GM21367 (cell line): ENCODE measurements at regions not wholly inside any gene's neighbourhood (a gene's known extent, or its start where the extent isn't known, plus 50 kb on each side); places are given as distances from the start of the nearest gene placed in this dataset.

Source experiments
- ATAC-seq: cut with Tn5 transposase; IDR thresholded peaks from one replicate; pipeline ENCODE4 v1.9.1; 2021; ENCODE audit not compliant: unreplicated experiment

- ATAC-seq, result no peak
Measured at GRCh38 chr2:176466918-176467452, 197.7 kb downstream of the MTX2 start.

DNA sequence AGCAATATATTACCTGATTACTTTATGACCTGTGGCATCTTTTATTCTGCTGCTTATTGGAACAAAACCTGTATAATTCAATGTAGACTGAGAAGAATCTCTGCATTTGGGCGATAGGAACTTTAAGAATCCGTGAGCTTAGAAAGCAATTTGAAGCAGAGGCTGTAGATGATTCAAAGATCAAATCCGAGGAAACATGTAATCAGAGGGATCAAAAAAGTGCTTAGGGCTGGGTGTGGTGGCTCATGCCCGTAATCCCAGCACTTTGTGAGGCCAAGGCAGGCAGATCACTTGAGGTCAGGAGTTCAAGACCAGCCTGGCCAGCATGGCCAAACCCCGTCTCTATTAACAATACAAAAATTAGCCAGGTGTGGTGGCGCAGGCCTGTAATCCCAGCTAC lies 198.4 kb downstream of the MTX2 start:
- ATAC-seq, result no peak

GRCh38 chr2:176468457-176469113 lies 199.3 kb downstream of the MTX2 start:
- no peak for ATAC-seq

DNA sequence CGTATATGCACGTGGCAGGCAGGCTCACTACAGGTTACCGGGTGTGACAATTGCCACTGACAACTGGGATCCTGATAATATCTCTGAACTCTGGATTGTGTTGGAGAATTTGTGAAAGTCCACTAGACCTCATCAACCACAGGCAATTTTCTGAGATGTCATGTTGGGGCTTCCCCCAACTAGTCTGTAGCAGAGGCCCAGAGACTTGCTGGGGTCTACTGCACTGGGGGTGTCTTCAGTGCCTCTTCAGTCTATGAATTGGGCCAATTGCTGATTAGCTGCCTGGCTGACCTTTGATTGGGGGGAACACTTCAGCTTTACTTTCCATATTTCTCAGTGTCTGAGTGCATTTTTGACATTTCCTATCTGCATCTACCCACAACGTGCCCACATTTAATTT lies 201.5 kb downstream of the MTX2 start:
- no peak for ATAC-seq

GRCh38 chr2:176471949-176472348 lies 202.7 kb downstream of the MTX2 start:
- ATAC-seq, result no peak

GRCh38 chr2:176473177-176473576 lies 203.9 kb downstream of the MTX2 start:
- ATAC-seq, result no peak

GRCh38 chr2:176473851-176474250 lies 204.6 kb downstream of the MTX2 start:
- ATAC-seq, result no peak

GRCh38 chr2:176477336-176477735 lies 208.1 kb downstream of the MTX2 start:
- ATAC-seq, result no peak

DNA sequence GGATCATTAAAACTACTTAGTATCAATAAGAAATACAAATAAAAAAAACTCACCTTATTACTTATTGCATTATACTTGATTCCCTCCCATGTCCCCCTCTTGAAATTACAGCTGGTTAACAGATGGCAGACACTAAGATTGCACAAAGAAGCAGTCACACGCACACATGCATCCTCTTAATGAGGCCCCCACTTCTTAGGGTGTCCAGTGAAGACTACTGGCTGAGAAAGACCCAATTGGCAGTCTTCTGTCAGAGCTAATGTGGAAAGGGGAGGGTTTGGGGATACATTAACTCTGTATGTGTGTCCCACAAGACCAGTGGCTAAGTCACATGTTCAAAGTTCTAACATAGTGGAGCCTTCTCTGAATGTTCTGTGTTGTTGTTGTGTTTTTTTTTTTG lies 210.7 kb downstream of the MTX2 start:
- no peak for ATAC-seq

- ATAC-seq, result no peak
Measured at GRCh38 chr2:176482107-176482506, 212.9 kb downstream of the MTX2 start.

DNA sequence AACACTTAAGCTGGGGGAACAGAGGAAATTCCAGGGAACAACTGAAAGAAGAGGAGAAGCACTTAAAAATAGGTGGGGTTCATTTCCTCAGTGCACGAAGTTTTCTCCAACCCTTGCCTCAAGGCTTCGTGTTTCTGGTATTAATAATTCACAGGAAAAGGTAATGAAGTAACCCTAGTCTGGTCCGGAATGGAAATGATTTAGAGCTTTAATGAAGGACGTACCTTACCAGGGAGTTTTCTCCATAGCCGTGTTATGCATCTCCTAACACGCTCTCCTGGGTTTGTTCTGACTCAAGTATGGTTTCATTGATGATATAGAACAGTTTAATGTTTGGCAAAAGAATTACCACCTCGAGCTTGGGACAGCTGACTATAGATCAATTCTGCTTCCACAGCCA lies 214.2 kb downstream of the MTX2 start:
- ATAC-seq, result no peak

GRCh38 chr2:176483901-176484568 lies 214.8 kb downstream of the MTX2 start:
- ATAC-seq, result no peak

DNA sequence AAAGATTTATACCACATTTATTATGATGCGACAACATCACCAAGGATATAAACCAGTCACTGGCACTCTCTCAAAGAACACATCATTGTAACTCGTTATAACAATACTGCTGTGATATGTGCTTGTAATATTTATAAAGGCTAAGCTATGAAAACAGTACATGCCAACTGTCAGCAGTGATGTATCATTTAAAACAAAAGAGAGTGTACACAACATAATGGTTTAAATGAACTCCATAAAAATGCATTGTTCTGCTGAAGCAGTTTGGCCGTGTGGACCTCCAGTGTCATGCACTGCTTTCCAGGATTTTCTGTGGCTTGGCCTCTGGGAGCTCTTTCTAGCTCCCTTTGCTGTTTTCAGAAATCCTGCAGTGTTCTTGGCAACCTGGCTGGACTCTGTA lies 215.6 kb downstream of the MTX2 start:
- ATAC-seq, result no peak

- no peak for ATAC-seq
Measured at GRCh38 chr2:176488431-176488830, 219.2 kb downstream of the MTX2 start.

DNA sequence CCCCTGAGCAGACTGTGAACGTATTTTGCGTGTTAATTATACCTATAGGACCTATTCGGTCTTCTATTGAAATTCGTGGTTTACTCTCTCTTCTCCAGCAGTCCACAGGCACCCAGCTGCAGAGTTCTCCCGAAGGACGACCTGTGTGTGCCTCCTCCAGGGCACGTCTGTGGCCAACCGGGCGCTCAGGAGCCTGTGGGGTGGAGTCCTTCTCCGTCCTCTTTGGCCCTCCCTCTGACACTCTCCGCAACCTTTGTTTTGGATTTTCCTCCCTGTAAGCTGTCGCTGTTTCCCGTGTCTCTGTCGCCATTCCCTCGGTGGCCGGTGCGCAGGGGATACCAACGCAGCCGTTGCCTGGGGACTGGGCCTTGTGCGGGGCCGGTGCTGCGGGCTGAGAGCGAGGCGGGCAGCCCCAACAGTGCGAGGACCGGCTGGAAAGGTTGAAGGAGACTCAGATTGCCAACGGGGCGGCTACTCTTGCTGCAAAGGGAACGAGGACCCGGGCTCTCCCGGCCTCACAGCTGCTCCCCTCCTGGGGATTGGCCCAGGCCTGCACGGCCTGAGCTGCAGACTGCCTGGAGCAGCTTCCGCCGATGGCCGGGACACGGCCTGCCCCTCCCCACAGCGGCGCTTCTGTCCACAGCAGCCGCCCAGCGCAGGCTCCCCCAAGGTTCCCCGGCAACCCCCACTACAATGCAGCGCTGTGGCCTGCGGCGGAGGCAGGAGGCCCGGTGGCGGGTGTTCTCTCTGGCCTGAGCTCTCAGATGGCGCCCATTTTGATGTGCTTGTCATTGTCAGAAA lies 221.0 kb downstream of the MTX2 start:
- no peak for ATAC-seq

DNA sequence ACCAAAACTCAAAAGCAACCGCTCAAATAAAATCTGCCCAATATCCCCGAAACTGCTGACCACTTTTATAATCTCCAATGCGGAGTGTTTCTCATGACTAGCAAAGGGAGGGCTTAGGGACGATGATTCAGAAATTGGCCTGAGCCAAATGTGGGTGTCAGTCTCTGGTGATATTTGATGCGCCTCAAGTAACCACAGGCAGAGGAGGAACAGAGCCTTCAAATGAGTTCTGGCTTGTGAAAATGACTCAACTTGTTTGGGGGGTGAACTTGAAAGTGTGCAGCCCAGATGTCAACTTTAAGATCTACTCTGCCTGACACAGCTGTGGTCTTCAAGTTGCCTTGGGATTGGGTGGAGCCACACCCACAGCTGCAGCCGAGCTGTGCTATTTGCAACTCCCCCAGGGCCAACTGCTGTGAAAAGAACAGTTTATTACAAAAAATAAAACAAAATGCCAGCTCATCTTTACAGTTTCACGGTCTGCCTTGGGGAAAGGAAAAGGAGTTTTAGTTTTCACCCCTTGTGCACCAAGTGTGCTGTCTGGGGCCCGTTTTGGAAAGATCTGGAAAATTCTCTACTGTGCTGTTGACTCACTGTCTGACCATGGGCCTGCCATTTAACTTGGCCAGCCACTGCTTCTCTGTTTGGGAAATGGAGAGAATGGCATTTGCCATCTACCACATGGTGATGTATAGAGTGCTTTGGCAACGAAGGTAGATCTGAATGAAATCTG lies 222.1 kb downstream of the MTX2 start:
- ATAC-seq, result peak; percentile 85

DNA sequence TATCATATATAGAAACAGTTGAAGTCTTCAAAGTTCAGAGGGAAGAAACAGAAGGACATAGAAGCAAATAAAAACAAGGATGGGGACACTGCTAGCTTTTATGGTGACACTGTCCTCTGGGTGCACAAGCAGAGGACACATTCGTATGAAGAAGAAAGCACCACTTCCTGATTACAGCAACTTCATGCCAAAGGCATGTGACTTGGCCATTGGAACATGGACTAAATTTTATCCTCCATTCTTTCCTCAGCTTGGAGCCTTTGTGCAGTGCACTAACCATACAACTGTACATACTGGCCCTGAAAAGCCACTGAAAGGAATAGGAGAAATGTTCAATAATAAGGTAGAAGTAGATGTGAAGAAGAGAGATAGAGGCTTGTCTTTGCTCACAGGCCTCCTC lies 223.3 kb downstream of the MTX2 start:
- ATAC-seq, result no peak

DNA sequence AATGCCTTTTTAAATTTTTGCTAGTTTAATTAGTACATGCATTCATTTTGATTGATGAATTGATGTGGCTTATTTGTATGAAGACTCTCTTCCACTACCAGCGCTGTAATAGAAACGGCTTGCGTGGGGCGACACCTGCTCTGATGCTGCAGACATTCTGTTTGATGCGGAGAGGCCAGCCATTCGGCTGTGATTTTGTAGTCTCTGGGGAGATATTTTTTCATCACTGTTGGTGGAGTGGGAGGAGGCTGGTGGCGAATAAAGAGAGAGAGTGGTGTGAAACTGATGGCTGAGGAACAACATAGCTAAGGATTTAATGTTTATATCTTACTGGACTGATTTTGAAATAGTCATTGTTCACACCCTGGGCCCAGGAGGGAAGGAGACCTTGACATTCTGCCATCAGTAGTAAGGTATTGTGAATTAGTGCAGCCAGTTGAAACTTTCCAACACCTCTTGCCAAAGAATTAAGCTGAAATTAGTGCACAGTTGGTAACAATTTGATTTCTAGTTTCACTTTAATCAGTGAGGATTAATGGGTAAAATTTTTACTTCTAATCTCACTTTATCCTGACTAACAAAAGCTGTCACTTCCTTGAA lies 224.1 kb downstream of the MTX2 start:
- no peak for ATAC-seq

DNA sequence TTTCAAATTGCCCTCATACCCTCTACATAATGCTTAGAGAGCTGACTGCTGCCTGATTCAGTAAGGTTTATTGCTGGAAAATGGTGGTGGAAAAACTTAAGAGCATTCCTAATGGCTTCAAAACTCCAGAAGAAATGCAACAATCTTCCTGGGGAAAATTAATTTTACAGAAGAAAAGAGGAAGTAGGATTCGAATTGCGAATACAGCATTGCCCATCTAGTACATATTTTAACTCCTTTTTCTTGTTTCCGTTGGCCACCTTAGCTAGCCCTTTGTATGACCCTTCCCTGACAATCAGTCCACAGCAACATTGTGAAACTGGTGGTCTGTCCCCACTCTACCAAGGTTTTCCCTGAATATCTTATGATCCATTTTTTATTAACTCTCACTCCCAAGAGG lies 224.7 kb downstream of the MTX2 start:
- no peak for ATAC-seq

GRCh38 chr2:176494949-176495353 lies 225.7 kb downstream of the MTX2 start:
- ATAC-seq, result no peak

DNA sequence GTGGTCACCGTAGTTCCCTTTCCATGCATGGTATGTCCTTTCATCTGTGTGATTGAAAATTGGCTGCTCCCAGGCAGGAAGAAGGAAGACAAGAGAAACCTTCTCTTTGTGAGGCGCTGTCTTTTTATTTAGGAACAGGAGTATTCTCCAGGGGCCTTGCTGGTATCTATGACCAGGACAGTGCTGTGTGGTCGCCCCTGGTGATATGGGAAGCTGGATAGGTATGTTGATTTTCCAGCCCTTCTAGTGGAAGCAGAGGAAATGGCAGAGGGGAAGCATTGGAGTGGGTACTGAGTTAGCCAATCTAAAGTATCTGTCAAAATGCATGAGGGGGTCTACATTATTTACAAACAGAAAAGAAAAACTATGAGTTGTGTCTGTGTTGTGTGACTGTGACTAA lies 226.6 kb downstream of the MTX2 start:
- ATAC-seq, result no peak
